Testis (tissue), 2 donors: ENCODE measurements at regions not wholly inside any gene's neighbourhood (a gene's known extent, or its start where the extent isn't known, plus 50 kb on each side); places are given as distances from the start of the nearest gene placed in this dataset.

Source experiments
- DNase-seq: peaks from one replicate; pipeline ENCODE4 v3.0.0-alpha.2; 2019
- H3K27ac ChIP-seq, 2 donors: fragments of 200-600 bp; sonication (generic); one replicate each; pipeline ENCODE4 v1.5.1; 2019
- H3K27me3 ChIP-seq: fragments of 200-600 bp; sonication (generic); one replicate; pipeline ENCODE4 v1.5.1; 2019
- H3K36me3 ChIP-seq: fragments of 200-600 bp; sonication (generic); one replicate; pipeline ENCODE4 v1.5.1; 2017; ENCODE audit warnings: low read depth; ENCODE audit errors: missing control alignments
- H3K4me1 ChIP-seq: fragments of 200-600 bp; sonication (generic); one replicate; pipeline ENCODE4 v1.5.1; 2019
- H3K4me3 ChIP-seq, 2 donors: fragments of 200-600 bp; sonication (generic); one replicate each; pipeline ENCODE4 v1.5.1; 2017 to 2019
- H3K9me3 ChIP-seq: fragments of 200-600 bp; sonication (generic); one replicate; pipeline ENCODE4 v1.5.1; 2017
- CTCF ChIP-seq, 3 experiments: fragments of 450-650 bp in 2 of 3; fragments of 200-600 bp in 1 of 3; sonication (generic) in 1 of 3; IDR thresholded peaks; one replicate each; pipeline ENCODE4 v1.5.1; 2016 to 2019; ENCODE audit warnings: antibody characterized with exemption in 3 of 3, mild to moderate bottlenecking in 2 of 3, moderate library complexity in 1 of 3
- POLR2A ChIP-seq: fragments of 450-650 bp; IDR thresholded peaks from one replicate; pipeline ENCODE4 v1.6.1; 2017; ENCODE audit warnings: antibody characterized with exemption, mild to moderate bottlenecking, moderate library complexity
- WGBS, 2 donors: methylation state at CpG; one replicate each; pipeline ENCODE4 v1.1.5; 2018; 5-methylcytosine and 5-hydroxymethylcytosine counted together
- intact Hi-C: fragments of 100-400 bp; cut with DNase I; formaldehyde crosslinking; loops from one replicate; pipeline ENCODE4 v1.15.1; 2023; ENCODE audit warnings: low total_unique reads

GRCh38 chrX:1933964-1934363 is 319.1 kb downstream of the ASMT start:
- H3K36me3 ChIP-seq = no peaks in the 10 kb centered on the region
- no peaks in the 10 kb centered on the region for H3K9me3 ChIP-seq
- intact Hi-C loops = no loop called here
- H3K4me1 ChIP-seq = no peaks in the 10 kb centered on the region
- TF ChIP-seq CTCF (IDR thresholded peaks at IDR 0.05) (no peak), POLR2A (no peak)
- no peak overlapping the region for H3K4me3 ChIP-seq
- no peak for DNase-seq
- H3K27ac ChIP-seq = no peak overlapping the region
- no peaks in the 10 kb centered on the region for H3K27me3 ChIP-seq
- WGBS, 2 donors = 91 to 97% methylated on average over 9 of the region's 9 CpGs

GRCh38 chrX:1935805-1936204 is 320.9 kb downstream of the ASMT start:
- no peaks in the 10 kb centered on the region for H3K36me3 ChIP-seq
- intact Hi-C loops = no loop called here
- WGBS, 2 donors = 59 to 65% methylated on average over 4 of the region's 4 CpGs
- H3K27ac ChIP-seq = no peak overlapping the region
- no peak overlapping the region for H3K4me3 ChIP-seq
- no peak for TF ChIP-seq POLR2A
- no peak for TF ChIP-seq CTCF (IDR thresholded peaks at IDR 0.05)
- DNase-seq = no peak
- H3K27me3 ChIP-seq = no peaks in the 10 kb centered on the region
- no peaks in the 10 kb centered on the region for H3K9me3 ChIP-seq
- H3K4me1 ChIP-seq = no peaks in the 10 kb centered on the region

GRCh38 chrX:1938190-1938589 is 323.3 kb downstream of the ASMT start:
- H3K4me3 ChIP-seq = no peak overlapping the region
- no peaks in the 10 kb centered on the region for H3K9me3 ChIP-seq
- intact Hi-C loops = no loop called here
- H3K27me3 ChIP-seq = no peaks in the 10 kb centered on the region
- WGBS, 2 donors = 82 to 84% methylated on average over 6 of the region's 6 CpGs
- DNase-seq = no peak
- H3K4me1 ChIP-seq = no peaks in the 10 kb centered on the region
- H3K36me3 ChIP-seq = no peaks in the 10 kb centered on the region
- no peak overlapping the region for H3K27ac ChIP-seq
- TF ChIP-seq POLR2A (no peak), CTCF (IDR thresholded peaks at IDR 0.05) (no peak)

- intact Hi-C loops = no loop called here
- H3K4me3 ChIP-seq = no peak overlapping the region
- no peak overlapping the region for H3K27ac ChIP-seq
- 78 to 87% methylated on average over 6 of the region's 6 CpGs for WGBS, 2 donors
- DNase-seq = no peak
- H3K36me3 ChIP-seq = no peaks in the 10 kb centered on the region
- H3K27me3 ChIP-seq = no peaks in the 10 kb centered on the region
- TF ChIP-seq POLR2A = no peak
- TF ChIP-seq CTCF (IDR thresholded peaks at IDR 0.05) = no peak
- H3K4me1 ChIP-seq = no peaks in the 10 kb centered on the region
- H3K9me3 ChIP-seq = no peaks in the 10 kb centered on the region
These were observed 326.5 kb downstream of the ASMT start for GRCh38 chrX:1941321-1941720.

- DNase-seq = no peak
- H3K27me3 ChIP-seq = no peaks in the 10 kb centered on the region
- no peaks in the 10 kb centered on the region for H3K36me3 ChIP-seq
- intact Hi-C loops = no loop called here
- H3K4me1 ChIP-seq = no peaks in the 10 kb centered on the region
- no peak overlapping the region for H3K27ac ChIP-seq
- no peaks in the 10 kb centered on the region for H3K9me3 ChIP-seq
- H3K4me3 ChIP-seq = no peak overlapping the region
- TF ChIP-seq POLR2A (no peak), CTCF (IDR thresholded peaks at IDR 0.05) (no peak)
- WGBS, 2 donors = 90 to 98% methylated on average over 10 of the region's 10 CpGs
These were observed 331.0 kb downstream of the ASMT start for GRCh38 chrX:1945879-1946278.
